ENCODE measurements at regions not wholly inside any gene's neighbourhood (a gene's known extent, or its start where the extent isn't known, plus 50 kb on each side); places are given as distances from the start of the nearest gene placed in this dataset.

DNA sequence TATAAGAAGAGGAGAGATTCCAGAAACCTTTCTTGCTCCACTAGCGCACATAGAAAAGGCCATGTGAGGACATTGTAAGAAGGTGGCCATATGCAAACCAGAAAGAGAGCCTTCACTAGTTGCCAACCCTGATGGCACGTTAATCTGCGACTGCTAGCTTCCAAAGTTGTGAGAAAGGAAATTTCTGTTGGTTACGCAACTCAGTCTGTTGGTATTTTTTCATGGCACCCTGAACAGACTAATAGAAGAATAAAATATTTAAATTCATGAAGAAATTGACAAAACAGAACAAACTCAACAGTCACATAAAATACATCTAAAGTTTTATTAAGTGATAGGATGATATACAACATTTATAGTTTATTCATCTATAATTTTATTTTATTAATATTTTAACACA is 625.9 kb upstream of the NRXN1 start:
- no peak overlapping the region for H2AFZ ChIP-seq
- H3K4me1 ChIP-seq (ENCODE audit: insufficient read depth): no peaks in the 10 kb centered on the region
- H3K4me2 ChIP-seq: no peak overlapping the region
- H3K4me3 ChIP-seq: no peak overlapping the region
- WGBS (ENCODE audit: low lambda C conversion rate, missing lambda C conversion rate): 96% methylated on average over 4 of the region's 4 CpGs
- no peaks in the 10 kb centered on the region for H3K79me2 ChIP-seq
- no peaks in the 10 kb centered on the region for H4K20me1 ChIP-seq (ENCODE audit: insufficient read depth, poor library complexity, severe bottlenecking)
- no peak overlapping the region for H3K27ac ChIP-seq
- no peaks in the 10 kb centered on the region for H3K9me2 ChIP-seq (replicated peaks; ENCODE audit: insufficient read depth)
- H3K27me3 ChIP-seq: no peaks in the 10 kb centered on the region
- H3K36me3 ChIP-seq (replicated peaks; ENCODE audit: insufficient read depth, low read depth): no peaks in the 10 kb centered on the region
- no peak for DNase-seq (ENCODE audit: low spot score)
- TF ChIP-seq EZH2 (IDR thresholded peaks at IDR 0.05; ENCODE audit: borderline replicate concordance) (no peak), CTCF (IDR thresholded peaks at IDR 0.05; ENCODE audit: poor library complexity) (no peak), EZH2phosphoT487 (IDR thresholded peaks at IDR 0.05; ENCODE audit: low read depth, severe bottlenecking, unreplicated experiment) (no peak)
- H3K9me3 ChIP-seq (ENCODE audit: low read depth): no peaks in the 10 kb centered on the region

GRCh38 chr2:51650769-51651168 is 618.8 kb upstream of the NRXN1 start:
- Histone ChIP-seq H3K9me3 (ENCODE audit: low read depth) (no peaks in the 10 kb centered on the region), H3K4me3 (no peak overlapping the region), H3K27me3 (no peaks in the 10 kb centered on the region), H3K9me2 (replicated peaks; ENCODE audit: insufficient read depth) (no peaks in the 10 kb centered on the region), H3K4me2 (no peak overlapping the region), H3K36me3 (replicated peaks; ENCODE audit: insufficient read depth, low read depth) (no peaks in the 10 kb centered on the region), H3K4me1 (ENCODE audit: insufficient read depth) (no peaks in the 10 kb centered on the region), H3K27ac (no peak overlapping the region), H3K79me2 (no peaks in the 10 kb centered on the region), H2AFZ (no peak overlapping the region), H4K20me1 (ENCODE audit: insufficient read depth, poor library complexity, severe bottlenecking) (no peaks in the 10 kb centered on the region)
- TF ChIP-seq EZH2 (IDR thresholded peaks at IDR 0.05; ENCODE audit: borderline replicate concordance) (no peak), EZH2phosphoT487 (IDR thresholded peaks at IDR 0.05; ENCODE audit: low read depth, severe bottlenecking, unreplicated experiment) (no peak), CTCF (IDR thresholded peaks at IDR 0.05; ENCODE audit: poor library complexity) (no peak)
- DNase-seq (ENCODE audit: low spot score): no peak

- Histone ChIP-seq H3K36me3 (replicated peaks; ENCODE audit: insufficient read depth, low read depth) (no peaks in the 10 kb centered on the region), H3K4me3 (no peak overlapping the region), H3K79me2 (no peaks in the 10 kb centered on the region), H4K20me1 (ENCODE audit: insufficient read depth, poor library complexity, severe bottlenecking) (no peaks in the 10 kb centered on the region), H2AFZ (no peak overlapping the region), H3K4me1 (ENCODE audit: insufficient read depth) (no peaks in the 10 kb centered on the region), H3K4me2 (no peak overlapping the region), H3K9me3 (ENCODE audit: low read depth) (no peaks in the 10 kb centered on the region), H3K9me2 (replicated peaks; ENCODE audit: insufficient read depth) (no peaks in the 10 kb centered on the region), H3K27ac (no peak overlapping the region), H3K27me3 (no peaks in the 10 kb centered on the region)
- whole genome bisulfite sequencing (ENCODE audit: low lambda C conversion rate, missing lambda C conversion rate): 84% methylated on average over 1 of the region's 1 CpG
- no peak for DNase-seq (ENCODE audit: low spot score)
- peak; percentile 9 for TF ChIP-seq CTCF (IDR thresholded peaks at IDR 0.05; ENCODE audit: poor library complexity)
- no peak for TF ChIP-seq EZH2phosphoT487 (IDR thresholded peaks at IDR 0.05; ENCODE audit: low read depth, severe bottlenecking, unreplicated experiment)
Observed at GRCh38 chr2:51649366-51649765, 617.4 kb upstream of the NRXN1 start.

- TF ChIP-seq EZH2 (IDR thresholded peaks at IDR 0.05; ENCODE audit: borderline replicate concordance): no peak
- no peak overlapping the region for H3K4me3 ChIP-seq
- no peak overlapping the region for H3K4me2 ChIP-seq
- H3K4me1 ChIP-seq (ENCODE audit: insufficient read depth): no peaks in the 10 kb centered on the region
- H3K27me3 ChIP-seq: no peaks in the 10 kb centered on the region
- no peaks in the 10 kb centered on the region for H4K20me1 ChIP-seq (ENCODE audit: insufficient read depth, poor library complexity, severe bottlenecking)
- no peaks in the 10 kb centered on the region for H3K9me2 ChIP-seq (replicated peaks; ENCODE audit: insufficient read depth)
- H3K27ac ChIP-seq: no peak overlapping the region
- no peaks in the 10 kb centered on the region for H3K79me2 ChIP-seq
- no peak overlapping the region for H2AFZ ChIP-seq
- 76% methylated on average over 4 of the region's 4 CpGs for WGBS (ENCODE audit: low lambda C conversion rate, missing lambda C conversion rate)
- DNase-seq (ENCODE audit: low spot score): no peak
- no peaks in the 10 kb centered on the region for H3K36me3 ChIP-seq (replicated peaks; ENCODE audit: insufficient read depth, low read depth)
- no peaks in the 10 kb centered on the region for H3K9me3 ChIP-seq (ENCODE audit: low read depth)
Observed at GRCh38 chr2:51638811-51639210, 606.9 kb upstream of the NRXN1 start.
